ENCODE measurements at regions not wholly inside any gene's neighbourhood (a gene's known extent, or its start where the extent isn't known, plus 50 kb on each side); places are given as distances from the start of the nearest gene placed in this dataset.

GRCh38 chr3:181872887-181873286 lies 161.2 kb downstream of the SOX2 start:
- TF ChIP-seq CTCF (conservative IDR thresholded peaks at IDR 0.05; ENCODE audit: low read length) (no peak), EZH2phosphoT487 (IDR thresholded peaks at IDR 0.05; ENCODE audit: borderline replicate concordance, low read depth, low read length) (no peak)
